ENCODE measurements at regions not wholly inside any gene's neighbourhood (a gene's known extent, or its start where the extent isn't known, plus 50 kb on each side); places are given as distances from the start of the nearest gene placed in this dataset.

GRCh38 chr6:106035655-106036054 is 50.5 kb upstream of the PRDM1 start:
- TF ChIP-seq CTCF (IDR thresholded peaks at IDR 0.05; ENCODE audit: control insufficient read depth, insufficient read depth, low read depth, low read length, missing control alignments): no peak
- DNase-seq (ENCODE audit: low read depth): no peak
- no peak overlapping the region for H3K4me3 ChIP-seq (ENCODE audit: control insufficient read depth, low read depth, low read length)

GRCh38 chr6:106033806-106034205 is 52.3 kb upstream of the PRDM1 start:
- H3K4me3 ChIP-seq (ENCODE audit: control insufficient read depth, low read depth, low read length): no peak overlapping the region
- no peak for TF ChIP-seq CTCF (IDR thresholded peaks at IDR 0.05; ENCODE audit: control insufficient read depth, insufficient read depth, low read depth, low read length, missing control alignments)
- no peak for DNase-seq (ENCODE audit: low read depth)

- no peak for TF ChIP-seq CTCF (IDR thresholded peaks at IDR 0.05; ENCODE audit: control insufficient read depth, insufficient read depth, low read depth, low read length, missing control alignments)
- no peak for DNase-seq (ENCODE audit: low read depth)
Observed at GRCh38 chr6:106027758-106028157, 58.4 kb upstream of the PRDM1 start.

GRCh38 chr6:106026748-106027715 is 59.1 kb upstream of the PRDM1 start:
- DNase-seq (ENCODE audit: low read depth): no peak
- no peak overlapping the region for H3K4me3 ChIP-seq (ENCODE audit: control insufficient read depth, low read depth, low read length)
- TF ChIP-seq CTCF (IDR thresholded peaks at IDR 0.05; ENCODE audit: control insufficient read depth, insufficient read depth, low read depth, low read length, missing control alignments): no peak

More at GRCh38 chr6:106027758-106028157, 58.4 kb upstream of the PRDM1 start:
- H3K4me3 ChIP-seq (ENCODE audit: control insufficient read depth, low read depth, low read length): no peak overlapping the region

GRCh38 chr6:106025655-106026054 is 60.5 kb upstream of the PRDM1 start:
- TF ChIP-seq CTCF (IDR thresholded peaks at IDR 0.05; ENCODE audit: control insufficient read depth, insufficient read depth, low read depth, low read length, missing control alignments): no peak
- DNase-seq (ENCODE audit: low read depth): no peak
- H3K4me3 ChIP-seq (ENCODE audit: control insufficient read depth, low read depth, low read length): no peak overlapping the region

GRCh38 chr6:106022801-106023200 is 63.3 kb upstream of the PRDM1 start:
- H3K4me3 ChIP-seq (ENCODE audit: control insufficient read depth, low read depth, low read length): no peak overlapping the region
- no peak for TF ChIP-seq CTCF (IDR thresholded peaks at IDR 0.05; ENCODE audit: control insufficient read depth, insufficient read depth, low read depth, low read length, missing control alignments)
- no peak for DNase-seq (ENCODE audit: low read depth)

Data from AG09309 (cell line).